Ascending aorta (tissue), 2 donors: ENCODE measurements at regions not wholly inside any gene's neighbourhood (a gene's known extent, or its start where the extent isn't known, plus 50 kb on each side); places are given as distances from the start of the nearest gene placed in this dataset.

Experiments used
- DNase-seq, 2 donors: peaks; one replicate each; pipeline ENCODE4 v3.0.0-alpha.2; 2019; ENCODE audit warnings: low spot score in 2 of 2
- H3K27ac ChIP-seq, 2 donors: fragments of 200-600 bp; sonication (generic); one replicate each; pipeline ENCODE4 v1.5.1; 2016 to 2017; ENCODE audit warnings: mild to moderate bottlenecking in 1 of 2
- H3K27me3 ChIP-seq: fragments of 200-600 bp; sonication (generic); one replicate; pipeline ENCODE4 v1.5.1; 2017
- H3K36me3 ChIP-seq, 2 donors: fragments of 200-600 bp; sonication (generic); one replicate each; pipeline ENCODE4 v1.5.1; 2016
- H3K4me1 ChIP-seq, 2 donors: fragments of 200-600 bp; sonication (generic); one replicate each; pipeline ENCODE4 v1.5.1; 2016 to 2017; ENCODE audit warnings: mild to moderate bottlenecking in 1 of 2
- H3K4me3 ChIP-seq, 2 donors: fragments of 200-600 bp; sonication (generic); one replicate each; pipeline ENCODE4 v1.5.1; 2016 to 2017; ENCODE audit warnings: mild to moderate bottlenecking in 1 of 2
- H3K9me3 ChIP-seq, 2 donors: fragments of 200-600 bp; sonication (generic); one replicate each; pipeline ENCODE4 v1.5.1; 2016
- CTCF ChIP-seq, 3 experiments: fragments of 200-600 bp in 2 of 3; fragments of 450-650 bp in 1 of 3; sonication (generic) in 2 of 3; IDR thresholded peaks; one replicate each; pipeline ENCODE4 v1.5.1; 2016 to 2019; ENCODE audit warnings: antibody characterized with exemption in 3 of 3, mild to moderate bottlenecking in 1 of 3, moderate library complexity in 1 of 3
- intact Hi-C: fragments of 100-400 bp; cut with DNase I; formaldehyde crosslinking; loops from one replicate; pipeline ENCODE4 v1.15.1; 2023

- TF ChIP-seq CTCF (IDR thresholded peaks at IDR 0.05), result no peak
- intact Hi-C loops, result no loop called here
- no peaks in the 10 kb centered on the region for H3K9me3 ChIP-seq
- no peak overlapping the region for H3K4me3 ChIP-seq
- H3K4me1 ChIP-seq, result no peaks in the 10 kb centered on the region
- H3K27ac ChIP-seq, result no peak overlapping the region
- no peak for DNase-seq
- no peaks in the 10 kb centered on the region for H3K36me3 ChIP-seq
- H3K27me3 ChIP-seq, result no peaks in the 10 kb centered on the region
These were observed 848.8 kb upstream of the KLHL29 start for GRCh38 chr2:22536133-22536532.

- no peaks in the 10 kb centered on the region for H3K36me3 ChIP-seq
- intact Hi-C loops, result no loop called here
- no peaks in the 10 kb centered on the region for H3K9me3 ChIP-seq
- H3K27me3 ChIP-seq, result no peaks in the 10 kb centered on the region
- H3K4me1 ChIP-seq, result no peaks in the 10 kb centered on the region
- no peak for DNase-seq
- no peak overlapping the region for H3K4me3 ChIP-seq
- TF ChIP-seq CTCF (IDR thresholded peaks at IDR 0.05), result no peak
- no peak overlapping the region for H3K27ac ChIP-seq
These were observed 830.5 kb upstream of the KLHL29 start for GRCh38 chr2:22554453-22554852.

- no peaks in the 10 kb centered on the region for H3K36me3 ChIP-seq
- intact Hi-C loops, result no loop called here
These were observed 827.6 kb upstream of the KLHL29 start for GRCh38 chr2:22557406-22557805.

GRCh38 chr2:22560021-22560420 lies 825.0 kb upstream of the KLHL29 start:
- H3K4me3 ChIP-seq, result no peak overlapping the region
- no peaks in the 10 kb centered on the region for H3K27me3 ChIP-seq
- TF ChIP-seq CTCF (IDR thresholded peaks at IDR 0.05), result no peak
- no peaks in the 10 kb centered on the region for H3K4me1 ChIP-seq
- intact Hi-C loops, result no loop called here
- no peak overlapping the region for H3K27ac ChIP-seq
- no peak for DNase-seq
- no peaks in the 10 kb centered on the region for H3K36me3 ChIP-seq
- H3K9me3 ChIP-seq, result no peaks in the 10 kb centered on the region

More at GRCh38 chr2:22557406-22557805, 827.6 kb upstream of the KLHL29 start:
- H3K4me3 ChIP-seq, result no peak overlapping the region
- H3K27me3 ChIP-seq, result no peaks in the 10 kb centered on the region
- no peaks in the 10 kb centered on the region for H3K9me3 ChIP-seq
- H3K27ac ChIP-seq, result no peak overlapping the region
- no peak for TF ChIP-seq CTCF (IDR thresholded peaks at IDR 0.05)
- H3K4me1 ChIP-seq, result no peaks in the 10 kb centered on the region
- no peak for DNase-seq

- Histone ChIP-seq H3K4me1 (no peaks in the 10 kb centered on the region), H3K27me3 (no peaks in the 10 kb centered on the region), H3K36me3 (no peaks in the 10 kb centered on the region), H3K4me3 (no peak overlapping the region), H3K9me3 (peaks cover 0 to 7% of the 10 kb centered on the region in 2 donors), H3K27ac (no peak overlapping the region)
- DNase-seq, result no peak
- no peak for TF ChIP-seq CTCF (IDR thresholded peaks at IDR 0.05)
- intact Hi-C loops, result no loop called here
These were observed 805.6 kb upstream of the KLHL29 start for GRCh38 chr2:22579341-22579740.

GRCh38 chr2:22582107-22582506 lies 802.9 kb upstream of the KLHL29 start:
- intact Hi-C loops, result no loop called here
- TF ChIP-seq CTCF (IDR thresholded peaks at IDR 0.05), result no peak

More at GRCh38 chr2:22582107-22582506, 802.9 kb upstream of the KLHL29 start:
- Histone ChIP-seq H3K4me1 (no peaks in the 10 kb centered on the region), H3K27me3 (no peaks in the 10 kb centered on the region), H3K36me3 (no peaks in the 10 kb centered on the region), H3K27ac (no peak overlapping the region), H3K4me3 (no peak overlapping the region), H3K9me3 (peaks cover 0 to 7% of the 10 kb centered on the region in 2 donors)
- DNase-seq, result no peak
